Activated naive CD8-positive, alpha-beta T cell treated with anti-CD3 and anti-CD28 coated beads, Interleukin-2, amount 50 U/mL, for 24 hours (primary cell): ENCODE measurements at regions not wholly inside any gene's neighbourhood (a gene's known extent, or its start where the extent isn't known, plus 50 kb on each side); places are given as distances from the start of the nearest gene placed in this dataset.
"Not testable (repeated sequence)": the region's sequence is repeated elsewhere in the genome, so short reads cannot be mapped to it uniquely, and the experiment has no call there.

Source experiments
- ATAC-seq: fragments of 150-1000 bp; cut with Tn5 transposase; one replicate; pipeline ENCODE4 v1.10.0; 2021
- DNase-seq: peaks from one replicate; pipeline ENCODE4 v3.0.0; 2021
- H3K27ac Mint-ChIP-seq: one replicate; pipeline ENCODE4 v1.8.0; 2021; ENCODE audit warnings: mild to moderate bottlenecking, mixed read lengths
- H3K27me3 Mint-ChIP-seq: one replicate; pipeline ENCODE4 v1.8.0; 2021; ENCODE audit warnings: mixed read lengths
- H3K36me3 Mint-ChIP-seq: one replicate; pipeline ENCODE4 v1.8.0; 2021; ENCODE audit warnings: low read depth, mixed read lengths
- H3K4me1 Mint-ChIP-seq: one replicate; pipeline ENCODE4 v1.8.0; 2021; ENCODE audit warnings: mixed read lengths
- H3K4me3 Mint-ChIP-seq: one replicate; pipeline ENCODE4 v1.8.0; 2021; ENCODE audit warnings: mild to moderate bottlenecking, moderate library complexity, mixed read lengths
- H3K9me3 Mint-ChIP-seq: one replicate; pipeline ENCODE4 v1.8.0; 2021; ENCODE audit warnings: mixed read lengths

- DNase-seq, H3K27me3 Mint-ChIP-seq, H3K36me3 Mint-ChIP-seq, H3K4me1 Mint-ChIP-seq, H3K4me3 Mint-ChIP-seq, ATAC-seq, H3K27ac Mint-ChIP-seq, H3K9me3 Mint-ChIP-seq: not testable (repeated sequence)
These were observed 109.3 kb downstream of the GTF2IRD2B start for GRCh38 chr7:75201606-75202079.

GRCh38 chr7:75205367-75206085, 113.1 kb downstream of the GTF2IRD2B start:
- H3K27me3 Mint-ChIP-seq, H3K9me3 Mint-ChIP-seq, H3K36me3 Mint-ChIP-seq, ATAC-seq, H3K4me1 Mint-ChIP-seq, DNase-seq, H3K4me3 Mint-ChIP-seq, H3K27ac Mint-ChIP-seq: not testable (repeated sequence)

GRCh38 chr7:75215460-75215859, 123.1 kb downstream of the GTF2IRD2B start:
- not testable (repeated sequence) for H3K36me3 Mint-ChIP-seq, ATAC-seq, H3K27me3 Mint-ChIP-seq, DNase-seq, H3K4me1 Mint-ChIP-seq, H3K9me3 Mint-ChIP-seq, H3K4me3 Mint-ChIP-seq, H3K27ac Mint-ChIP-seq

DNA sequence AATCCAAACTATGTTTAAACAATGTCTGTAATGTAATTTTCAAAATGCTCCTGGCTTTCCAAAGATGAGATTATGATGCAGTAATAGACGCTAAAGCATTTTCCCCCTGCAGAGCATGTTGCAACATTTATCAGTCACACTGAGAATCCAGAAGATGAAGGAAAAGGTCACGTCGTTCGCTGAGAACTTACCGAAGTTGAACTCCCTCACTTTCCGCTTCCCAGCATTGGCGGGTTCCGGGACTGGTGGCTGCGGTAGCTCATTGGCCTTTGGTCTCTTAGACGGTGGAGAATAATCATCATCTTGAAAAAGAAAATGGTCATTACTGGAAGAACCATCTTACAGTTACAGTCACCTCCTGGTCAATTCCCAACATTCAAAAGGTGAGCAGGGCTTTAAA, 124.6 kb downstream of the GTF2IRD2B start:
- H3K36me3 Mint-ChIP-seq, H3K27ac Mint-ChIP-seq, DNase-seq, H3K27me3 Mint-ChIP-seq, H3K4me3 Mint-ChIP-seq, H3K4me1 Mint-ChIP-seq, ATAC-seq, H3K9me3 Mint-ChIP-seq: not testable (repeated sequence)

- H3K4me1 Mint-ChIP-seq, ATAC-seq, H3K36me3 Mint-ChIP-seq, H3K9me3 Mint-ChIP-seq, H3K27me3 Mint-ChIP-seq, H3K27ac Mint-ChIP-seq, DNase-seq, H3K4me3 Mint-ChIP-seq: not testable (repeated sequence)
These were observed 133.7 kb downstream of the GTF2IRD2B start for GRCh38 chr7:75226102-75226501.

DNA sequence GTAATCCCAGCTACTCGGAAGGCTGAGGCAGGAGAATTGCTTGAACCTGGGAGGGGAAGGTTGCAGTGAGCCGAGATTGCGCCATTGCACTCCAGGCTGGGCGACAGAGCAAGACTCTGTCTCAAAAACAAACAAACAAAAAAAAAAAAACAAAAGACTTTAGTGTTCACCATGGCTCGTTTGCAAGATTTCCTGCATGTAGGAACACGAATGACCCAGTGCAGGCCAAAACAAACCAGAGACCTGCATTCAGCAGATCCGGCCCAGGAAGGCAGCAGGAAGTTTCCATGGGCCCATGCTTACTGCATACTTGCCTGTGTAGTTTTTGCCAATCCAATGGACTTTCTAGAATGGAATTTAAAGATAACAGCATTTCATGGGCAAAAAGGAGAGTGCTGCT, 137.2 kb downstream of the GTF2IRD2B start:
- not testable (repeated sequence) for H3K9me3 Mint-ChIP-seq, H3K27ac Mint-ChIP-seq, H3K4me1 Mint-ChIP-seq, H3K4me3 Mint-ChIP-seq, H3K36me3 Mint-ChIP-seq, H3K27me3 Mint-ChIP-seq, ATAC-seq, DNase-seq

- not testable (repeated sequence) for H3K27me3 Mint-ChIP-seq, H3K9me3 Mint-ChIP-seq, ATAC-seq, H3K4me3 Mint-ChIP-seq, H3K27ac Mint-ChIP-seq, DNase-seq, H3K36me3 Mint-ChIP-seq, H3K4me1 Mint-ChIP-seq
These were observed 138.2 kb downstream of the GTF2IRD2B start for GRCh38 chr7:75230558-75230957.

GRCh38 chr7:75235092-75235826, 142.9 kb downstream of the GTF2IRD2B start:
- not testable (repeated sequence) for H3K27ac Mint-ChIP-seq, H3K9me3 Mint-ChIP-seq, ATAC-seq, H3K36me3 Mint-ChIP-seq, H3K4me3 Mint-ChIP-seq, DNase-seq, H3K4me1 Mint-ChIP-seq, H3K27me3 Mint-ChIP-seq

- H3K27ac Mint-ChIP-seq, H3K27me3 Mint-ChIP-seq, H3K4me3 Mint-ChIP-seq, H3K36me3 Mint-ChIP-seq, DNase-seq, H3K9me3 Mint-ChIP-seq, H3K4me1 Mint-ChIP-seq, ATAC-seq: not testable (repeated sequence)
These were observed 143.4 kb downstream of the GTF2IRD2B start for GRCh38 chr7:75235827-75236167.

DNA sequence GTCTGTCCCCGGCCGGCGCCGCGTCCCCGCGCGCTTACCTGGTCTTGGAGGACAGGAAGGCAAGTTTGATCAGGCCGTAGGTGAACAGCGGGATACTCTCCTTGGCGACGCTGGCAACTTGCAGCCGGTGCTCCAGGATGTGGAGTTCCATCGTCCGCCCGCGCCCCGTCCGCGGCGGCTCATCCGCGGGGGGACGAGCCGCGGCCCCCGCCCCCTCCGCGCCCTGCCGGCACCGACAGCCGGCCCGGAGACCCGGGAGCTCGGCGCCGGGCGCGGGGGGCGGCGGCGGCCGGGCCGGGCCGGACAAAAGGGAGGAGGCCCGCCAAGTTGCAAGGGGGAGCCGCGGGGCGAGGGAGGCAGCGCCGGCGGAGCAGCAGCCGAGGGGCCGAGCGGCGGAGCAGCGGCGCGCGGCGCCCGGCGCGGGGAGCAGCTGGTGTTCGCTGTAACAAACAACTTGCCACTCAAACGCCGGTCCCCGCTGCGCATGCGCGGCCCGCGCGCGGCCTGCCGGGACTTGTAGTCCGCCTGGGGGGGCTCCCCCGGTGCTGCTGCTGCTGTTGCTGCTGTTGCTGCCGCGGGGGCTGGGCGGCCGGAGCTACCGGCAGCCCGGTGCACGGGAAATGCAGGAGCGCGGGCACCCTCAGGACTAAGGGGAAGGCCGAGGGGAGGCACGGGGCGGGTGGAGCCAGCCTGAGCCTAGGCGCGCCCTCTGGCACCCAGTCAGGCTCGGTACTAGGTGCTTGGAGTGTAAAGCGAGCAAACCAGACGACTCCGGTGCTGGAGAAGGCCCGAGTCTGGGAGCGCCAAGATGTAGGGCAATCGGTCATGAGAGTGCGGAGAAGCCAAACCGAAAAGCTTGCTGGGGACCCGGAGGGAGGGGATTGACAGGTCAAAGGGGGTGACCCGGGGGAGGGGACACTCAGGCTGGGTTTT, 145.1 kb downstream of the GTF2IRD2B start:
- H3K27me3 Mint-ChIP-seq, H3K9me3 Mint-ChIP-seq, DNase-seq, H3K4me1 Mint-ChIP-seq, H3K36me3 Mint-ChIP-seq, H3K4me3 Mint-ChIP-seq, H3K27ac Mint-ChIP-seq: not testable (repeated sequence)
- peak; percentile 84 for ATAC-seq

DNA sequence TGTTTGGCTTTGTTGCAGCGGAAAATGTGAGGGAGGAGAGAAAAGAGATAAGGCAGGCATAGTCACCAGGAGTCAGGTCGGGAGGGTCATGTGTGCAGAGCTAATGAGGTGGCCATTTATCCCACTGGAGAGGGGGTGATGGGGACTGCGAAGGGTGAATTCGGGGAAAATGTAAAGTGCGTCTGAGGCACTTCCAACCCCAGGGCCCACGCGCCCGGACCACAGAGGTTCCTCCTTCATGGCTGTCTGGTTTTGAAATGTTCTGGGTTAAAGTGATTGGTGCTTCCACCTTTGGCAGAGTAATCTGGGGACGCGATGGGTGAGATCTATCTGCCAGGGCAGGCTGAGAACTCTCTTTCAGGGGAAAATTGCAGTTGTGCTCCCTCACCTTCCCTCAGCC, 145.9 kb downstream of the GTF2IRD2B start:
- ATAC-seq, result peak; percentile 38
- DNase-seq, H3K27me3 Mint-ChIP-seq, H3K4me1 Mint-ChIP-seq, H3K27ac Mint-ChIP-seq, H3K4me3 Mint-ChIP-seq, H3K9me3 Mint-ChIP-seq, H3K36me3 Mint-ChIP-seq: not testable (repeated sequence)

- not testable (repeated sequence) for H3K27me3 Mint-ChIP-seq, H3K4me3 Mint-ChIP-seq, H3K9me3 Mint-ChIP-seq, ATAC-seq, H3K36me3 Mint-ChIP-seq, DNase-seq, H3K4me1 Mint-ChIP-seq, H3K27ac Mint-ChIP-seq
These were observed 151.2 kb downstream of the GTF2IRD2B start for GRCh38 chr7:75243638-75244037.

DNA sequence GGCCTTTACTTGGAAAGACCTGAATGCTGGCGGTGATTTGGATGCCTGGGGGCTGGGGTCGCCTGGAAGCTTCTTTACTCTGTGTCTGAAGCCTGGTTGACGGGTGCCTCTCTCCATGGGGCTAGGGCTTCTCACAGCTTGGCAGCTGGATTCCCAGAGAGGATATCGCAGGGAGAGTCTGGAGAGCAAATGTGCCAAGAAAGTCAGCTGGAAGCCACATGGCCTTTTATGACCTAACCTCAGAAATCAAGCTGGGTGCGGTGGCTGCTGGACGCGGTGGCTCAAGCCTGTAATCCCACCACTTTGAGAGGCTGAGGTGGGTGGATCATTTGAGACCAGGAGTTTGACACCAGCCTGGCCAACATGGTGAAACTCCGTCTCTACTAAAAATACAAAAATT, 147.2 kb upstream of the TRIM73 start:
- H3K27me3 Mint-ChIP-seq, H3K4me3 Mint-ChIP-seq, ATAC-seq: not testable (repeated sequence)

GRCh38 chr7:75254238-75254637, 141.2 kb upstream of the TRIM73 start:
- not testable (repeated sequence) for H3K4me1 Mint-ChIP-seq, H3K4me3 Mint-ChIP-seq, DNase-seq

More for the DNA sequence above, 147.2 kb upstream of the TRIM73 start:
- H3K9me3 Mint-ChIP-seq, H3K36me3 Mint-ChIP-seq, DNase-seq, H3K27ac Mint-ChIP-seq, H3K4me1 Mint-ChIP-seq: not testable (repeated sequence)

More at GRCh38 chr7:75254238-75254637, 141.2 kb upstream of the TRIM73 start:
- H3K27me3 Mint-ChIP-seq, H3K36me3 Mint-ChIP-seq, H3K9me3 Mint-ChIP-seq, ATAC-seq, H3K27ac Mint-ChIP-seq: not testable (repeated sequence)
